HG03135 (cell line): ENCODE measurements at regions not wholly inside any gene's neighbourhood (a gene's known extent, or its start where the extent isn't known, plus 50 kb on each side); places are given as distances from the start of the nearest gene placed in this dataset.
A peak's percentile ranks its signal among the peaks of the same experiment; 100 is the strongest.

Source experiments
- ATAC-seq: cut with Tn5 transposase; IDR thresholded peaks from one replicate; pipeline ENCODE4 v1.9.1; 2021; ENCODE audit warnings: mild to moderate bottlenecking, moderate library complexity; ENCODE audit not compliant: unreplicated experiment

GRCh38 chr18:56235481-56236013 lies 402.8 kb downstream of the TXNL1 start:
- ATAC-seq, result peak; percentile 92

GRCh38 chr18:56235071-56235470 lies 403.3 kb downstream of the TXNL1 start:
- ATAC-seq, result peak; percentile 43

- ATAC-seq, result no peak
These were observed 404.8 kb downstream of the TXNL1 start for GRCh38 chr18:56233595-56233994.

DNA sequence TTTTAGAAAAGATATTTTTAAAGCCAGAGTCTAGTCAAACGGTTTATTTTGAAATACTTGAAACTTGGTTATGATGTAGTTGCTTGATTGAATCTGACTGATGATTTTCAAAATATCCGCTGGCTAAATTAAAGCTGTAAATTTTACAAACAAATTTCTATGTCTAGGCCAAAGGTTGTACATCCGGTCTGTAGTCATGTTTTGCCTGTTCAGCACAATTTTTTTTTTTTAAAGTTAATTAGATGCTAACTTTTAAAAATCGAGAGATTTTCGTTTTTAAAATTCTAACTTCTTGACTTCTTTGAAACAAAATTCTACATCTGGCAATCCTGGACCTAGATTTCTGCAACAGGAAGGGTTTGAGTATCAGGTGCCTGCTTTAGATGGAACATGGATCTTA lies 412.4 kb downstream of the TXNL1 start:
- no peak for ATAC-seq

DNA sequence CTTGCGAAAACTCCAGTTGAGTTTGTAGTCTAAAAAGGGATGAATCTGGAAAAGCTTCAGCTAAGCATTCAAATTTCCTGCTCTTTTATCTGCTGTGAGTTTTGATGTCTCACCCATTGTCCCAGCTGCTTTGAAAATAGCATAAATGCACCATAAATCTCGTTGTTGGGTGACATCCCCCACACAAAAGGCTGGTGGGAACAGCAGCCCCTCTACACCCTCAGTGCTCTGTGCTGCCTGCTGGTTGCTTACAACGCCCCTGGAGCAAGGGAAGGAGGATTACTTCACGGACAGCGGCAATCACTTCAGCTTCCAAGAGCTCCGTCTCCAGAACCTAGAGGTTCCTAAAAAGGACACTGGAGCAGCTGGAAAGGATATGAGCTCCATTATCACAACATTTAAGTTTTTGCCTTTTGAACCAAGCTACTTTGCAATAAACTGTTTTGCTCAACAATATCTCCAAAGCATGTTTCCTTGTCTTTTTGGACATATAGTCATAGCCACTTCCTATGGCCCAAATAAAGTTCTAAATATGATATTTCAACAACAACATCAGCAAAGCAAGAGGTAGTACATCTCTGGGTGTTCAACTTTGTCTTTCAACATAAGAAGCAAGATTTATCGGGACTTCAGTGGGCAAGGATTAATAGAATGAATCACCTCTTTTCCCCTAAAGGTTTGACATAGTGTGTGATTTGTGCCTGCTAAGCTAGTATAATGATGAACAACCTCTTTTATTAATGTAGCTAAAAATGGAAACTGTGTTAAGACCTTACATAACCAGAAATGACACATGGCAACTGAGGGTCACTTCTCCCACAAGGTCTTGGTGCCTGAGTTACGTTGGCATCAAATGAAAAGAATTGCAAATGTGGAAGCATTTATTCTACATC lies 413.5 kb downstream of the TXNL1 start:
- ATAC-seq, result no peak

- ATAC-seq, result no peak
These were observed 417.0 kb downstream of the TXNL1 start for GRCh38 chr18:56221195-56222065.

GRCh38 chr18:56217406-56217805 lies 421.0 kb downstream of the TXNL1 start:
- ATAC-seq, result no peak

- ATAC-seq, result no peak
These were observed 423.7 kb downstream of the TXNL1 start for GRCh38 chr18:56214706-56215105.

GRCh38 chr18:56210520-56210919 lies 427.9 kb downstream of the TXNL1 start:
- ATAC-seq, result no peak

DNA sequence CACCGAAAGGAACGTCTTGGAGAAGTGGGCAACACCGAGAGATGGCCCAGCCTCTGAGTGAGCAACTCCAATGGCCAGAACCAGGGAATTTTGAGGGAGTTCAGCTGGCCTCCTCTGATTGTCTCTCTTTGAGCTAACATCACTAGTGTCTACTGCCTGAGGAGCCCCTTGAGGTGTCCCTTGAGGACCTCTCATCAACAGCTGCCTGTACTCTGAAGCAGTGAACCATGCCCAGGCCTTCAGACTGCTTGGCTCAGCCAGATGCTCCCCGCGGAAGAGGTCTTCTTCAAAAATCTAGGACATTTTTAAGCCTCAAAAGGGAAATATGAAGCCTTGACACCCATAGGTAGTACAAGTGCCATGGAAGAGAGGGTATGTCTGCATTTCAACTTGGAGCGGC lies 430.4 kb downstream of the TXNL1 start:
- ATAC-seq, result no peak

DNA sequence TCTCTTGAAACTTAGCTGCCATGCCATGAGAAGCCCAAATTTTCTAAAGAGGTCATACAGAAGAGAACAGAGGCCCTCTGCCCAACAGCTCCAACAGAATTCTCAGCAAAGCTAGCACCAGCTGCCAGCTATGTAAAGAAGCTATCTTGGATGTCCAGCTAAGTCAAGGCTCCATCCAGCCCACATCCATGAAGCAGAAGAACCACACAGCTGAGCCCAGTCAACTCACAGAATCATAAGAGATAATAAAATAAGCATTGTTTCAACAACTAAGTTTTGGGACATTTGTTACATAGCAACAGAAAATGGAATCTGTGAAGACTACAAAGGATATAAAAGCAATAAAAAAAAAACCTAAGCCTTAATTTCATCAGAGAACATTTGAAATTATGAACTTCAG lies 434.3 kb downstream of the TXNL1 start:
- ATAC-seq, result no peak

GRCh38 chr18:56202678-56203077 lies 435.7 kb downstream of the TXNL1 start:
- no peak for ATAC-seq

DNA sequence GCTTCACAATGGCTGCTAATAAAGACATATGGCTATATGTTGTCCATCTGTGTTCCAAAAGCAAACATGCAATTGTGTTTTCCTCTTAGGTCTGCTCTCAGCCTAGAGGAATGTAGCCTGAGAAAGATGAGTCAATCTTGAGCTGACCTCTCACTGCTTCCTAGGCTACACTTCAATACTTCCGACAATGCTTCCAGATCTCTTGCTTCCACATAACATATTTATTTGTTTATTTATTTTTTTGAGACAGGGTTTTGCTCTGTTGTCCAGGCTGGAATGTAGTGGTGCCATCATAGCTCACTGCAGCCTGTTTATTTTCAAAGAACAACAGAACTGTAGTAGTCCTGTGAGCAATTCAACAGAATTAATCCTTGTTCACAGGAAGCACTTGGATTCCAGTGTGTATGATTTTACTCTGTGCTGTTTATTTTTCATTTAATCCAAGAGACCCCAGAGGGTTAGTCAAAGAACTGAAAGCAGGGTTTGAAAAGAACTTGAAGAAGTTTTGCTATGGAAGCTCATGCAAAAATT lies 437.9 kb downstream of the TXNL1 start:
- ATAC-seq, result no peak

DNA sequence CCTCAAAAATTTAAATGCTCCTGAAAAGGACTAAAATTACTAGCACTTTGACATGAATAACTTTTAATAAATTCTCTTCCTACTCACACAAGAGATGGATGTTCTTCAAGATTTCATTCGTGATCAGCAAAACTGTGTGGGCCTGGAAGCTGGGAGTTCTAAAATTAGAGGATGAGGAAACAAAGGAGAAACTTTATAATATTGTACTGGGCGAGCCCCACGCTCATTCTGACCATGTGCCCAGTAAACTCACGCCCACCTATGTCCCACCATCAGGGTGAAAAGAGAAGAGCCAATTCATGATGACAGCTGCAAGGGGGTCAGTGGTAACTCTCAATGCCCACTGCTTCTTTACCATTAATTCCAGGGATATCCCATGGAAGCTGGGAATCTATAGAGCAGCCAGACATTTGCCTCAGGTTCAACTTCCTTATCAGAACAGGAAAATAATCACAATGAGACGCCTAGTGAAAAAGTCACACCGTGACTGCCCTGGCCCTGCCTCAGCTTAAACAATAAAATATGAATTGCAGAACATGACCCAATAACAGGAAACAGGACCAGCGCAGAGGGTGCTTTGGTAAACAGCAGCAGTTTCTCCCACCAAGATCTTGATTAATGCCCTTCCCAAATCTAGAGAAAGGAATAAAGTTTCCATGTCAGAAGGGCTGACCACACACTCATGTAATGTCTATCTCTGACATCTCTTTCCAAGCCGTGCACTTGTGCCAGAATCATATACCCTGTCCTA lies 438.6 kb downstream of the TXNL1 start:
- no peak for ATAC-seq

DNA sequence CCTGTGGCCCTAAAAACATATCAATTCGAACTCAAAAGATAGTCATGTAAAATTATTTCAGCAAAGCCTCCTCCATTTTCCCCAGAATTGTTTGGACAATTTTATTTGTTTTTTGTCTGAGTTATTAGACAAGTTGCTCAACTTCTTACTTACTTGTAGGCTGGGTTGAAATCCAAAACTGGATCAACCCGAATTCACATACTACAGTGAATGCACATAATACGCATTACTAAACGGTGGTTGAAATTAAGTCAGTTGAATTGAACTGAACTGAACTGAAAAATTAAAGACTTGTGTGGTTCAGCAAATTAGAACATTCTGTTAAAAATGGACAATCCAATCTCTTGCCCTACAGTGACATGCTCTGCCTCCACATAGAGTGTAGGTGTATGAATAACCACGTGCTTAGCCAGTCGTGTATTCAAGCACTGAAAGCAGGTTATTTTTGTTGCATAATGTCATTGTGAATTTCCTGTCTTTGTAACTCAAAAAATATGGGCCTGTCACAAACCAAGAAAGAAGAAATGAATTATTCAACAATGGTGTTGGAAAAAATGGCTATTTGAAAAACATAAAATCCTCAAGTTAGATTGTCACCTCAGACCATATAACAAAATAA lies 441.0 kb downstream of the TXNL1 start:
- no peak for ATAC-seq

- ATAC-seq, result no peak
These were observed 441.7 kb downstream of the TXNL1 start for GRCh38 chr18:56196495-56197225.

GRCh38 chr18:56191334-56191733 lies 447.1 kb downstream of the TXNL1 start:
- ATAC-seq, result no peak

DNA sequence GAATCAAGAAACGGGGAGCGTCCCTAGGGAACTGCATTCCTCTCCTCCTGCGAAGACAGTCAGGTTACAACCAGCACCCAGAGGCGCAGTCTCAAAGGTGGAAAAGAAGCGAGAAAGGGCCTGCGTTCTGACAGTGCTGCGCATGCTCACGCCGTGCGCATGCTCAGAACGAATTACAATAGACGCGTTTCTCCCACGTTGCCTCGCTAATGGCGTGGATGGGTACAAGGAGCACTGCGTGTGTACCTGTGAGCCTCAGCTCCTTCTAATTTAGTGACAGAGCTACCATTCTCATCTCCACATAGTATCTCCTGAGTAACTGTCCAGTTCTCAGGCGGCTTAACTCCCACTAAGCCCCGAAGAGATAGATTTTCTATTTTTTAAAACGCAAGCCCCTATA lies 448.8 kb downstream of the TXNL1 start:
- no peak for ATAC-seq

DNA sequence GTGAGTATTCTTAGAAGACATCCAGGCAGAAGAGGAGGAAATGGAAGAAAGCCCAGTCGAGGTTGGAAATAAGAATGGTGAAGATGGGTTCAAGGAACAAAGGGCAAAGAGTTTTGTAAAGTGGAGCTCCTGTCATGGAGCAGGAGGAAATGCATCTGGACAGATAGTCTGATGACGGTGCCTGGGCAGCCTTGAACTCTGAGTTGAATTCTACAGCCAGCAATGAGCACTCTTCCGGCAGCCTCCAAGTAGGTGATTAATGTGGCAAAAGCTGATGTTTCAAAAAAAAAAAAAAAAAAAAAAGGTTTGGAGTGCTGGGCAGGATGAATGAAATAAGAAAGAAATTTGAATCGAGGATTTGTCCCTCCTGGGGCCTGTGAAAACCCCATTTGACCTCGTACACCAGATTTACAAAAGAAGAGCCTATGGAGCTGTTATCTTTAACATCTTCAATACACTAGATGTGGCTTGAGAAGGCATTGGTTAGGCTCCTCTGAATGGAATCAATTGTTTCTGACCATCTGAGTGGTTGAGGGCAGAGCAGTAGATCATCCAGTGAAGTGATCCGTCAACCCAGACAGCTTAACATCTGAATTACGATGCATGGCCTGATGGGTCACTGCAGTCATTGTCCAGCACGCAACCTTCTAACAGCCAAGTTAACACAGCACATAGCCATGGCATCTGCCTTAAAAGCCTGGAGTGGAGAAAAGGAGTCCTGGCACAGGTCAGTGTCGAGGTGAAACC lies 449.7 kb downstream of the TXNL1 start:
- ATAC-seq, result no peak
